Cardiac fibroblast (primary cell): ENCODE measurements at regions not wholly inside any gene's neighbourhood (a gene's known extent, or its start where the extent isn't known, plus 50 kb on each side); places are given as distances from the start of the nearest gene placed in this dataset.
A peak's percentile ranks its signal among the peaks of the same experiment; 100 is the strongest.
"Not testable (repeated sequence)": the region's sequence is repeated elsewhere in the genome, so short reads cannot be mapped to it uniquely, and the experiment has no call there.

Experiments
- DNase-seq, 2 donors: peaks; one replicate each; pipeline versions ENCODE4 v3.0.0 to v3.0.0-alpha.2; 2010; ENCODE audit warnings: low read depth in 2 of 2
- H3K4me3 ChIP-seq, 2 donors: replicated peaks in 1 of 2; 1 replicate in 1 of 2; 2 replicates in 1 of 2; pipeline ENCODE4 v1.5.1; 2011; ENCODE audit warnings: low read depth in 2 of 2, low read length in 2 of 2, mild to moderate bottlenecking in 2 of 2, moderate library complexity in 1 of 2
- CTCF ChIP-seq: IDR thresholded peaks from one replicate; pipeline ENCODE4 v1.5.1; 2011; ENCODE audit warnings: low read depth, mild to moderate bottlenecking, low read length, inconsistent platforms

- no peak overlapping the region for H3K4me3 ChIP-seq
- no peak for TF ChIP-seq CTCF
- DNase-seq, result peak; percentile 34 to 44
Observed at GRCh38 chr6:139882977-139883728, 508.7 kb upstream of the CITED2 start.

GRCh38 chr6:139882234-139882633, 507.8 kb upstream of the CITED2 start:
- peak; percentile 45 to 60 for DNase-seq
- no peak overlapping the region for H3K4me3 ChIP-seq
- TF ChIP-seq CTCF, result no peak

- peak; percentile 51 for TF ChIP-seq CTCF
- DNase-seq, result peak; percentile 55 to 69
- no peak overlapping the region for H3K4me3 ChIP-seq
Observed at GRCh38 chr6:139881728-139882211, 507.3 kb upstream of the CITED2 start.

- H3K4me3 ChIP-seq, result no peak overlapping the region
- TF ChIP-seq CTCF, result no peak
- DNase-seq, result no peak
Observed at GRCh38 chr6:139881236-139881635, 506.8 kb upstream of the CITED2 start.

GRCh38 chr6:139879823-139880356, 505.4 kb upstream of the CITED2 start:
- no peak for TF ChIP-seq CTCF
- H3K4me3 ChIP-seq, result no peak overlapping the region
- no peak for DNase-seq

GRCh38 chr6:139879241-139879640, 504.8 kb upstream of the CITED2 start:
- not testable (repeated sequence) for DNase-seq

GRCh38 chr6:139877828-139878405, 503.5 kb upstream of the CITED2 start:
- H3K4me3 ChIP-seq, result no peak overlapping the region
- no peak for DNase-seq
- TF ChIP-seq CTCF, result no peak

More at GRCh38 chr6:139879241-139879640, 504.8 kb upstream of the CITED2 start:
- not testable (repeated sequence) for H3K4me3 ChIP-seq
